Parathyroid adenoma (tissue), 2 donors: ENCODE measurements at regions not wholly inside any gene's neighbourhood (a gene's known extent, or its start where the extent isn't known, plus 50 kb on each side); places are given as distances from the start of the nearest gene placed in this dataset.

ENCODE experiments used
- H2AFZ ChIP-seq: fragments of 300-600 bp; sonication (generic); one replicate; pipeline ENCODE4 v1.7.0; 2017; ENCODE audit warnings: antibody characterized with exemption, mild to moderate bottlenecking
- H3K27ac ChIP-seq: fragments of 300-600 bp; sonication (generic); one replicate; pipeline ENCODE4 v1.7.0; 2017
- H3K27me3 ChIP-seq: fragments of 300-600 bp; sonication (generic); one replicate; pipeline ENCODE4 v1.7.0; 2017; ENCODE audit warnings: low read length; ENCODE audit not compliant: control insufficient read depth, insufficient read depth
- H3K36me3 ChIP-seq: fragments of 300-600 bp; sonication (generic); one replicate; pipeline ENCODE4 v1.7.0; 2017; ENCODE audit warnings: low read length; ENCODE audit not compliant: control insufficient read depth, insufficient read depth
- H3K4me1 ChIP-seq: fragments of 300-600 bp; sonication (generic); one replicate; pipeline ENCODE4 v1.7.0; 2017; ENCODE audit warnings: control low read depth
- H3K4me2 ChIP-seq: fragments of 300-600 bp; sonication (generic); one replicate; pipeline ENCODE4 v1.7.0; 2017; ENCODE audit warnings: low read length
- H3K4me3 ChIP-seq: fragments of 300-600 bp; sonication (generic); one replicate; pipeline ENCODE4 v1.7.0; 2017; ENCODE audit warnings: low read depth, low read length
- H3K79me2 ChIP-seq: fragments of 300-600 bp; sonication (generic); one replicate; pipeline ENCODE4 v1.7.0; 2017; ENCODE audit warnings: control low read depth
- H3K9ac ChIP-seq: fragments of 300-600 bp; sonication (generic); one replicate; pipeline ENCODE4 v1.7.0; 2017; ENCODE audit warnings: mild to moderate bottlenecking
- H3K9me3 ChIP-seq: fragments of 300-600 bp; sonication (generic); one replicate; pipeline ENCODE4 v1.7.0; 2017; ENCODE audit warnings: low read length; ENCODE audit not compliant: control insufficient read depth
- CTCF ChIP-seq: fragments of 300-600 bp; sonication (generic); IDR thresholded peaks from one replicate; pipeline ENCODE4 v1.7.0; 2017; ENCODE audit warnings: antibody characterized with exemption, mild to moderate bottlenecking
- donor health status: primary hyperparathyroidism.

- H3K79me2 ChIP-seq: no peaks in the 10 kb centered on the region
- H3K9ac ChIP-seq: no peak overlapping the region
- no peak overlapping the region for H2AFZ ChIP-seq
- H3K4me1 ChIP-seq: no peaks in the 10 kb centered on the region
- no peak overlapping the region for H3K4me3 ChIP-seq
- H3K27me3 ChIP-seq: no peaks in the 10 kb centered on the region
- no peaks in the 10 kb centered on the region for H3K9me3 ChIP-seq
- TF ChIP-seq CTCF: no peak
- no peak overlapping the region for H3K4me2 ChIP-seq
- no peaks in the 10 kb centered on the region for H3K36me3 ChIP-seq
- no peak overlapping the region for H3K27ac ChIP-seq
These were observed 57.8 kb downstream of the PRLHR start for GRCh38 chr10:118537623-118538022.

- H3K9ac ChIP-seq: no peak overlapping the region
- H2AFZ ChIP-seq: no peak overlapping the region
- no peaks in the 10 kb centered on the region for H3K4me1 ChIP-seq
- H3K9me3 ChIP-seq: no peaks in the 10 kb centered on the region
- no peak overlapping the region for H3K4me2 ChIP-seq
- H3K27me3 ChIP-seq: no peaks in the 10 kb centered on the region
- H3K36me3 ChIP-seq: no peaks in the 10 kb centered on the region
- TF ChIP-seq CTCF: no peak
- H3K4me3 ChIP-seq: no peak overlapping the region
- H3K27ac ChIP-seq: no peak overlapping the region
- no peaks in the 10 kb centered on the region for H3K79me2 ChIP-seq
These were observed 61.3 kb downstream of the PRLHR start for GRCh38 chr10:118534136-118534535.

- TF ChIP-seq CTCF: no peak
- H3K27ac ChIP-seq: no peak overlapping the region
These were observed 64.2 kb downstream of the PRLHR start for GRCh38 chr10:118531105-118531852.

GRCh38 chr10:118528426-118528825 lies 67.0 kb downstream of the PRLHR start:
- Histone ChIP-seq H3K27ac (no peak overlapping the region), H3K9ac (no peak overlapping the region), H3K36me3 (no peaks in the 10 kb centered on the region), H3K27me3 (no peaks in the 10 kb centered on the region), H3K4me3 (no peak overlapping the region), H3K4me2 (no peak overlapping the region), H3K4me1 (no peaks in the 10 kb centered on the region), H2AFZ (no peak overlapping the region), H3K9me3 (no peaks in the 10 kb centered on the region), H3K79me2 (no peaks in the 10 kb centered on the region)
- TF ChIP-seq CTCF: no peak

More at GRCh38 chr10:118531105-118531852, 64.2 kb downstream of the PRLHR start:
- Histone ChIP-seq H3K4me2 (no peak overlapping the region), H3K79me2 (no peaks in the 10 kb centered on the region), H3K9me3 (no peaks in the 10 kb centered on the region), H3K27me3 (no peaks in the 10 kb centered on the region), H3K9ac (no peak overlapping the region), H3K4me3 (no peak overlapping the region), H2AFZ (no peak overlapping the region), H3K4me1 (no peaks in the 10 kb centered on the region), H3K36me3 (no peaks in the 10 kb centered on the region)

- H3K4me3 ChIP-seq: no peak overlapping the region
- H3K79me2 ChIP-seq: no peaks in the 10 kb centered on the region
- no peaks in the 10 kb centered on the region for H3K27me3 ChIP-seq
- H3K4me1 ChIP-seq: no peaks in the 10 kb centered on the region
- no peak for TF ChIP-seq CTCF
- H3K9ac ChIP-seq: no peak overlapping the region
- no peak overlapping the region for H3K4me2 ChIP-seq
- no peak overlapping the region for H2AFZ ChIP-seq
- no peaks in the 10 kb centered on the region for H3K9me3 ChIP-seq
- no peaks in the 10 kb centered on the region for H3K36me3 ChIP-seq
- no peak overlapping the region for H3K27ac ChIP-seq
These were observed 71.7 kb downstream of the PRLHR start for GRCh38 chr10:118523775-118524174.
